ENCODE measurements at regions not wholly inside any gene's neighbourhood (a gene's known extent, or its start where the extent isn't known, plus 50 kb on each side); places are given as distances from the start of the nearest gene placed in this dataset.

- no peak for TF ChIP-seq POLR2A (IDR thresholded peaks at IDR 0.05)
- TF ChIP-seq, protein P1, sequence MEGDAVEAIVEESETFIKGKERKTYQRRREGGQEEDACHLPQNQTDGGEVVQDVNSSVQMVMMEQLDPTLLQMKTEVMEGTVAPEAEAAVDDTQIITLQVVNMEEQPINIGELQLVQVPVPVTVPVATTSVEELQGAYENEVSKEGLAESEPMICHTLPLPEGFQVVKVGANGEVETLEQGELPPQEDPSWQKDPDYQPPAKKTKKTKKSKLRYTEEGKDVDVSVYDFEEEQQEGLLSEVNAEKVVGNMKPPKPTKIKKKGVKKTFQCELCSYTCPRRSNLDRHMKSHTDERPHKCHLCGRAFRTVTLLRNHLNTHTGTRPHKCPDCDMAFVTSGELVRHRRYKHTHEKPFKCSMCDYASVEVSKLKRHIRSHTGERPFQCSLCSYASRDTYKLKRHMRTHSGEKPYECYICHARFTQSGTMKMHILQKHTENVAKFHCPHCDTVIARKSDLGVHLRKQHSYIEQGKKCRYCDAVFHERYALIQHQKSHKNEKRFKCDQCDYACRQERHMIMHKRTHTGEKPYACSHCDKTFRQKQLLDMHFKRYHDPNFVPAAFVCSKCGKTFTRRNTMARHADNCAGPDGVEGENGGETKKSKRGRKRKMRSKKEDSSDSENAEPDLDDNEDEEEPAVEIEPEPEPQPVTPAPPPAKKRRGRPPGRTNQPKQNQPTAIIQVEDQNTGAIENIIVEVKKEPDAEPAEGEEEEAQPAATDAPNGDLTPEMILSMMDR (IDR thresholded peaks at IDR 0.05) = no peak
Observed at GRCh38 chr1:189121941-189122340, 1355.7 kb downstream of the BRINP3 start.

All from body of pancreas (tissue), 4 donors.